MCF 10A (cell line): ENCODE measurements at regions not wholly inside any gene's neighbourhood (a gene's known extent, or its start where the extent isn't known, plus 50 kb on each side); places are given as distances from the start of the nearest gene placed in this dataset.

Source experiments
- BruUV-seq: library from RNA; stranded (reverse); fragments of 400-500 nt; replicated peaks from 2 replicates; lab custom pipeline; 2021; lab: Mats Ljungman, UMichigan
- CTCF ChIA-PET: fragments of 300-600 bp; sonication (Branson Sonifier 250); formaldehyde crosslinking; extraction: SDS; loops from one replicate; lab custom pipeline; 2021; ENCODE audit warnings: antibody characterized with exemption, inconsistent platforms; lab: Yijun Ruan, JAX
- POLR2A ChIA-PET: fragments of 300-600, 350-650 bp; sonication (Branson Sonifier 250); formaldehyde crosslinking; extraction: SDS; loops from one replicate; lab custom pipeline; 2020; ENCODE audit warnings: antibody characterized with exemption, inconsistent platforms; lab: Yijun Ruan, JAX
- DNase-seq: peaks from one replicate; pipeline ENCODE4 v3.0.0-alpha.2; 2018; ENCODE audit not compliant: unreplicated experiment
- H3K27ac Mint-ChIP-seq: one replicate; pipeline ENCODE4 v1.8.0; 2022; ENCODE audit warnings: mild to moderate bottlenecking, low read depth, mixed read lengths; ENCODE audit not compliant: unreplicated experiment
- H3K27me3 Mint-ChIP-seq: one replicate; pipeline ENCODE4 v1.8.0; 2022; ENCODE audit warnings: mixed read lengths; ENCODE audit not compliant: insufficient read depth, unreplicated experiment
- H3K36me3 Mint-ChIP-seq: one replicate; pipeline ENCODE4 v1.8.0; 2022; ENCODE audit warnings: mild to moderate bottlenecking, moderate library complexity, mixed read lengths; ENCODE audit not compliant: insufficient read depth, unreplicated experiment
- H3K4me1 Mint-ChIP-seq: one replicate; pipeline ENCODE4 v1.8.0; 2022; ENCODE audit warnings: mixed read lengths; ENCODE audit not compliant: insufficient read depth, unreplicated experiment
- H3K4me3 Mint-ChIP-seq: one replicate; pipeline ENCODE4 v1.8.0; 2022; ENCODE audit warnings: mild to moderate bottlenecking, moderate library complexity, mixed read lengths; ENCODE audit not compliant: unreplicated experiment
- H3K9me3 Mint-ChIP-seq: one replicate; pipeline ENCODE4 v1.8.0; 2022; ENCODE audit warnings: mixed read lengths; ENCODE audit not compliant: unreplicated experiment
- intact Hi-C: fragments of 100-400 bp; cut with micrococcal nuclease; formaldehyde crosslinking; loops from 2 replicates; pipeline ENCODE4 v1.14.1; 2022
- TF ChIP-seq, protein P1 (sequence below): fragments of 200-600 bp; IDR thresholded peaks from one replicate; pipeline ENCODE4 v1.8.0; 2022; ENCODE audit warnings: antibody characterized with exemption, mild to moderate bottlenecking; ENCODE audit not compliant: unreplicated experiment

DNA sequence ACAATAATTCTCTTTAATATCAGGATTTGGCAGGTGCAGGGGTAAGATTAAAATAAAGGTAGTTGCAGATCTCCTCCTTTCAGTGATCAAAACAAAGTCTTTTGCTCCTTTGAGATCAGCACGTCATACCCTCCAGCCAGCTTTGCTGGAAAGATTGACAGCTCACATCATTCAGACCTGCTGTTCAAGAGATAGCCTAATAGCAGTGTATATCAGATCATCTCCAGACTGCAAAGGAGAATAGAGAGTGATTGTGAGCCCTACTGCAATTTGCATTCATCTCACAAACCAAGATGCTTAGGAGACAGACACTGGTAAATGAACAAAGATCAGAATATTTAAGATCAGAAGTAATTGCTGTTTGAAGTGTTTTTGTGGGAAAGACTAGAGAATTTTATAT lies 135.8 kb upstream of the DSEL start:
- no peak for DNase-seq
- no peak overlapping the region for H3K27ac Mint-ChIP-seq

DNA sequence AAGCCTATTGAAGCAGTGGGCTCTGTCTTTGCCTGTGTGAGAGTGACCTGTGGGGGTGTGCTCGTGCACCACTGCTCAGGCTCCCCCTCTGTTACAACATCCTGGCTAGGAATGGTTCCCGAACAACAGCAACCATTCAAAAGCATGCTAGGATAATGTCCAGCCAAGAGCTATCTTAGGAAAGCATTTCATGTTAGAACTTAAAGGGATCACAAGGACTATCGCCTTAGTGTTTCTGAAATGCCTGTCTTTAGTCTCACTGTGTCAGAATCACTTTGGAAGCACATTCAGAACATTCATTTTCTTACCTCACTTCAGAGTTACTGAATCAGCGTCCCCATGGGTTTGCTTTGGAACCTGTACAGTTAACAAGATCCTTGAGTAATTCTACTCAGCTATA lies 134.9 kb upstream of the DSEL start:
- Mint-ChIP-seq H3K4me1 (no peaks in the 10 kb centered on the region), H3K4me3 (no peak overlapping the region), H3K27me3 (no peaks in the 10 kb centered on the region), H3K9me3 (no peaks in the 10 kb centered on the region), H3K27ac (no peak overlapping the region), H3K36me3 (no peaks in the 10 kb centered on the region)
- POLR2A ChIA-PET, result no interaction called here
- CTCF ChIA-PET, result interaction anchor here (0.5 kb wide), 2 partner anchors 56 to 124 kb away, joined by 3 to 5 read pairs; no protein-coding TSS in a partner anchor
- TF ChIP-seq, protein P1, sequence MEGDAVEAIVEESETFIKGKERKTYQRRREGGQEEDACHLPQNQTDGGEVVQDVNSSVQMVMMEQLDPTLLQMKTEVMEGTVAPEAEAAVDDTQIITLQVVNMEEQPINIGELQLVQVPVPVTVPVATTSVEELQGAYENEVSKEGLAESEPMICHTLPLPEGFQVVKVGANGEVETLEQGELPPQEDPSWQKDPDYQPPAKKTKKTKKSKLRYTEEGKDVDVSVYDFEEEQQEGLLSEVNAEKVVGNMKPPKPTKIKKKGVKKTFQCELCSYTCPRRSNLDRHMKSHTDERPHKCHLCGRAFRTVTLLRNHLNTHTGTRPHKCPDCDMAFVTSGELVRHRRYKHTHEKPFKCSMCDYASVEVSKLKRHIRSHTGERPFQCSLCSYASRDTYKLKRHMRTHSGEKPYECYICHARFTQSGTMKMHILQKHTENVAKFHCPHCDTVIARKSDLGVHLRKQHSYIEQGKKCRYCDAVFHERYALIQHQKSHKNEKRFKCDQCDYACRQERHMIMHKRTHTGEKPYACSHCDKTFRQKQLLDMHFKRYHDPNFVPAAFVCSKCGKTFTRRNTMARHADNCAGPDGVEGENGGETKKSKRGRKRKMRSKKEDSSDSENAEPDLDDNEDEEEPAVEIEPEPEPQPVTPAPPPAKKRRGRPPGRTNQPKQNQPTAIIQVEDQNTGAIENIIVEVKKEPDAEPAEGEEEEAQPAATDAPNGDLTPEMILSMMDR, result no peak
- intact Hi-C loops, result no loop called here
- DNase-seq, result no peak
- BruUV-seq, result no TSS peak

More for the DNA sequence above, 135.8 kb upstream of the DSEL start:
- no peak overlapping the region for H3K4me3 Mint-ChIP-seq
- no TSS peak for BruUV-seq
- intact Hi-C loops, result no loop called here
- no peaks in the 10 kb centered on the region for H3K9me3 Mint-ChIP-seq
- no peaks in the 10 kb centered on the region for H3K4me1 Mint-ChIP-seq
- no peaks in the 10 kb centered on the region for H3K27me3 Mint-ChIP-seq
- POLR2A ChIA-PET, result no interaction called here
- CTCF ChIA-PET, result interaction anchor here (0.5 to 0.6 kb wide), 2 partner anchors 125 to 138 kb away, joined by 3 read pairs; no protein-coding TSS in a partner anchor
- no peaks in the 10 kb centered on the region for H3K36me3 Mint-ChIP-seq
- TF ChIP-seq, protein P1, result no peak

DNA sequence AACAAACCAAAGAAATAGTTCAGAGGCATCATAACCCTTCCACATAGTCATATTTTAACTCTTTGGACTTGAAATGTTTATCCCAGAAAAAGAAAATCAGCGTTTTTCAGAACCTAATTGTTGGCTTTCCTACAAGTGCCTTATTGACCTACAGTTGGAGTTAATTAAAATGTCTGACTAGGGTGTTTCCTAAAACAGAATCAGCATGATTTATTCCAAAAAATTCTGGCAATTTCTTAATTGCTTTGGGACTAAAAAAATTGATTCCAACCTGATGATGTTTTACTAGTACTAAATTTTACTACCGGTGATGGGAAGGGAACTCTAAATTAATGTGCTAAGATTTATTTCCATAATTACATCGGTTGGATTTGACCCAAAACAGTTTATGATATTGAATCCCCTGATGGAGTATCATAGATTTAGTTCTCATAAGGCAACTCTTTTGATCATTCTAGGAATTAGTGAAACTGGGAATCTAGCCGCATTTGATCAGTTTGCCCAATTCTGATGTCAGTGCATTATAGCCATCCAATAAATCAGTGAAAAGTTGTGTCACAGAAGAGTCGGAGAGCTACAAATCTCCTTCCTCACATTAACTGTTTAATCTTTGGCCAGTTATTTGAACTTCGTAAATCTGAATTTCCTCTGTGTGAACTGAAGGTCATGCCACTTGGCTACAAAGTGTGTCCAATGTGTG lies 134.3 kb upstream of the DSEL start:
- DNase-seq, result no peak
- BruUV-seq, result no TSS peak
- Mint-ChIP-seq H3K27ac (no peak overlapping the region), H3K4me1 (no peaks in the 10 kb centered on the region), H3K36me3 (no peaks in the 10 kb centered on the region), H3K9me3 (no peaks in the 10 kb centered on the region), H3K27me3 (no peaks in the 10 kb centered on the region), H3K4me3 (no peak overlapping the region)
- POLR2A ChIA-PET, result no interaction called here
- TF ChIP-seq, protein P1, result no peak
- intact Hi-C loops, result no loop called here
- CTCF ChIA-PET, result interaction anchor here (0.5 kb wide), 1 partner anchor 57 kb away, joined by 5 read pairs; no protein-coding TSS in a partner anchor

DNA sequence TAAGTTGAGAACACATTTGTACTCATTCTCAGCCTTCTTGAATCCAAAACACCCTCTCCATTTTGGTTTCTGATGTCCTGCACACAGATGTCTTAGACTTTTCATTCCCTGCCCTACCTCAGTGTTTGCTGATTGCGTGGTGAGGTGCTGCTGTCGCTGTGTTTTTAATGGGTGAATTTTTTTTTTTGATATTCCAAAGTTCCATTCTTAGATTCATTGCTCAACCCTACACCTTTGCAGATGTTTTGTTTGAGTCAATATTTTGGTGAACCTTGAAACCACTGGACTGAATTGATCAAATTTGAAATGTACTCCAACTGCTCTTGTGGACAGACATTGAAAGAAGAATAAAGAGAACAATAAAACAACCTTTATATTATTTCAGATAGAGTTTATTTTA lies 130.4 kb upstream of the DSEL start:
- no peaks in the 10 kb centered on the region for H3K4me1 Mint-ChIP-seq
- CTCF ChIA-PET, result no interaction called here
- no peak overlapping the region for H3K27ac Mint-ChIP-seq
- H3K36me3 Mint-ChIP-seq, result no peaks in the 10 kb centered on the region
- H3K4me3 Mint-ChIP-seq, result no peak overlapping the region
- TF ChIP-seq, protein P1, result no peak
- DNase-seq, result no peak
- H3K9me3 Mint-ChIP-seq, result no peaks in the 10 kb centered on the region
- POLR2A ChIA-PET, result interaction anchor here (0.6 to 0.7 kb wide), 2 partner anchors 91 to 174 kb away, joined by 3 read pairs; no protein-coding TSS in a partner anchor
- intact Hi-C loops, result no loop called here
- no peaks in the 10 kb centered on the region for H3K27me3 Mint-ChIP-seq
- no TSS peak for BruUV-seq
